ENCODE measurements at regions not wholly inside any gene's neighbourhood (a gene's known extent, or its start where the extent isn't known, plus 50 kb on each side); places are given as distances from the start of the nearest gene placed in this dataset.

DNA sequence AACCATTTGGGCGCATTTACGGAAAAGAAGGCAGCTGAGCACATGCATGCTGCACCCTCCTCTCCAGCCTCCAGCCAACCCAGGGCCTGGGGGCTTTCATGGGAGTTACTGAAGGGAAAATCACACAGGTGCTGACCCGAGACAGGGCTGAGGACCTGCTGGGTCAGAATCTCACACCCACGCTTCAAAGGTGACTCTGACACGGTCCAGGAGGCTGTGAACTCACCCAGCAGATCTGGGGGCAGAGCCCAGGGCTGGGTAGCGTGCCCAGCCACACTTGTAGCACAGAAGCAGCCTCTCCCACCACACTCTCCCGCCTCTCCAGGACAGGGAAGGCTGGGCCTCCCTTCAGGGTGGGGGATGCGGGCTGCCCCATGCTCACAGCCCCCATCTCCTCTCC, 347.6 kb downstream of the CTTN start:
- no peak for TF ChIP-seq EZH2 (IDR thresholded peaks at IDR 0.05; ENCODE audit: insufficient read depth, poor library complexity, severe bottlenecking)
- TF ChIP-seq EZH2phosphoT487 (IDR thresholded peaks at IDR 0.05; ENCODE audit: insufficient read depth, low read depth): no peak

Measured in GM23248 (cell line).